Brain microvascular endothelial cell (primary cell): ENCODE measurements at regions not wholly inside any gene's neighbourhood (a gene's known extent, or its start where the extent isn't known, plus 50 kb on each side); places are given as distances from the start of the nearest gene placed in this dataset.
"Not testable (repeated sequence)": the region's sequence is repeated elsewhere in the genome, so short reads cannot be mapped to it uniquely, and the experiment has no call there.

Source experiments
- DNase-seq: peaks from one replicate; pipeline ENCODE4 v3.0.0-alpha.2; 2020
- H3K27ac ChIP-seq: fragments of 250-450 bp; sonication (Bioruptor Pico); 2 replicates; pipeline ENCODE4 v1.5.1; 2020; ENCODE audit warnings: mild to moderate bottlenecking, moderate library complexity
- H3K27me3 ChIP-seq: fragments of 250-450 bp; sonication (Bioruptor Pico); replicated peaks from 2 replicates; pipeline ENCODE4 v1.5.1; 2020; ENCODE audit warnings: mild to moderate bottlenecking
- H3K36me3 ChIP-seq: fragments of 250-450 bp; sonication (Bioruptor Pico); replicated peaks from 2 replicates; pipeline ENCODE4 v1.5.1; 2020; ENCODE audit warnings: mild to moderate bottlenecking
- H3K4me3 ChIP-seq: 2 replicates; pipeline ENCODE4 v1.5.1; 2011; ENCODE audit warnings: low read depth, mild to moderate bottlenecking, control low read depth, low read length, moderate library complexity
- in situ Hi-C: cut with HindIII; loops from 2 replicates; pipeline ENCODE4 v1.10.0; 2017; ENCODE audit warnings: low sequenced_read_pairs, low pct_ligation_motif_present
- TF ChIP-seq, protein P1 (sequence below): IDR thresholded peaks from 2 replicates; pipeline ENCODE4 v1.5.1; 2011; ENCODE audit warnings: low read depth, mild to moderate bottlenecking, moderate library complexity, low read length, control low read depth, inconsistent platforms; ENCODE audit errors: missing control alignments

- no peak overlapping the region for H3K27ac ChIP-seq
- in situ Hi-C loops: no loop called here
- no peak overlapping the region for H3K4me3 ChIP-seq
- no peaks in the 10 kb centered on the region for H3K27me3 ChIP-seq
- no peaks in the 10 kb centered on the region for H3K36me3 ChIP-seq
- TF ChIP-seq, protein P1, sequence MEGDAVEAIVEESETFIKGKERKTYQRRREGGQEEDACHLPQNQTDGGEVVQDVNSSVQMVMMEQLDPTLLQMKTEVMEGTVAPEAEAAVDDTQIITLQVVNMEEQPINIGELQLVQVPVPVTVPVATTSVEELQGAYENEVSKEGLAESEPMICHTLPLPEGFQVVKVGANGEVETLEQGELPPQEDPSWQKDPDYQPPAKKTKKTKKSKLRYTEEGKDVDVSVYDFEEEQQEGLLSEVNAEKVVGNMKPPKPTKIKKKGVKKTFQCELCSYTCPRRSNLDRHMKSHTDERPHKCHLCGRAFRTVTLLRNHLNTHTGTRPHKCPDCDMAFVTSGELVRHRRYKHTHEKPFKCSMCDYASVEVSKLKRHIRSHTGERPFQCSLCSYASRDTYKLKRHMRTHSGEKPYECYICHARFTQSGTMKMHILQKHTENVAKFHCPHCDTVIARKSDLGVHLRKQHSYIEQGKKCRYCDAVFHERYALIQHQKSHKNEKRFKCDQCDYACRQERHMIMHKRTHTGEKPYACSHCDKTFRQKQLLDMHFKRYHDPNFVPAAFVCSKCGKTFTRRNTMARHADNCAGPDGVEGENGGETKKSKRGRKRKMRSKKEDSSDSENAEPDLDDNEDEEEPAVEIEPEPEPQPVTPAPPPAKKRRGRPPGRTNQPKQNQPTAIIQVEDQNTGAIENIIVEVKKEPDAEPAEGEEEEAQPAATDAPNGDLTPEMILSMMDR: no peak
- no peak for DNase-seq
Observed at GRCh38 chr5:54793468-54794134, 191.8 kb downstream of the ESM1 start.

DNA sequence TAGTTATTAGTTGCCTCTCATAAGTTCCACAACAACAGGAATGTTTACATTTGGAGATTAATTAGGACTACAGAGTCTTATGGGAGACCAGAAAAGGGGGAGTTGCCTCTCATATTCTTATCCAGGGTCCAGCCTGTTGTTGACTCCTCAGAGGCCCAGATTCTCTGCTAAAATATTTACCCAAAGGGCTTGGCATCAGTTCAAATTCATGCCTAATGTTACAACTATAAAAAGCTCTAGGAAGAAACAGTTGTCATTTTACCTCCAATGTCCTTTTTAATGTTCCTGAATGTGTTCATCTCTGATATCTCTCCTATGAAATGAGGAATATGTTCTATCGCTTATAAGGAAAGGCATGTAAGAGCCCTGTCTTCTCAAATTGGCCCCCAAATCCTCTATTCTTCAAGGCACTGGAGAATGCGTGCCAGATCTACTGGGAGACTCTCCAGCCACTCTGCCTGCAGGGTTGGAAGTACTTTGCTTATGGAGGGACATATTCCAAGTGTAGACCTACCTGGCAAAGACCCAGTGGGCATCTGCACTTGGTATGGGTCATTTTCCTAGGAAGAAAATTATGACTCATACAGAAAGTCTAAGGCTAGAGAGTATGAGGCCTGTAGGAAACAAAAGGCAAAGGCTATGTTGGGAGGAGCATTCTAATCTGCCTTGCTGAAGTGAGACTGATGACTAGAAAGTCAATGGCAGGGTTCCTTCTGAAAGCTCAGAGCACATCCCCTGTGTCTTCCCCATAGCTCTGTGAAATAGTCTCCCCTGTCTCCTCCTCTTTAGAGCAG is 192.6 kb downstream of the ESM1 start:
- no peaks in the 10 kb centered on the region for H3K27me3 ChIP-seq
- in situ Hi-C loops: no loop called here
- no peak for DNase-seq
- TF ChIP-seq, protein P1: no peak
- no peaks in the 10 kb centered on the region for H3K36me3 ChIP-seq
- no peak overlapping the region for H3K4me3 ChIP-seq
- no peak overlapping the region for H3K27ac ChIP-seq

GRCh38 chr5:54787910-54788309 is 197.5 kb downstream of the ESM1 start:
- H3K4me3 ChIP-seq, in situ Hi-C loops, DNase-seq, H3K27ac ChIP-seq, H3K27me3 ChIP-seq, H3K36me3 ChIP-seq: not testable (repeated sequence)

DNA sequence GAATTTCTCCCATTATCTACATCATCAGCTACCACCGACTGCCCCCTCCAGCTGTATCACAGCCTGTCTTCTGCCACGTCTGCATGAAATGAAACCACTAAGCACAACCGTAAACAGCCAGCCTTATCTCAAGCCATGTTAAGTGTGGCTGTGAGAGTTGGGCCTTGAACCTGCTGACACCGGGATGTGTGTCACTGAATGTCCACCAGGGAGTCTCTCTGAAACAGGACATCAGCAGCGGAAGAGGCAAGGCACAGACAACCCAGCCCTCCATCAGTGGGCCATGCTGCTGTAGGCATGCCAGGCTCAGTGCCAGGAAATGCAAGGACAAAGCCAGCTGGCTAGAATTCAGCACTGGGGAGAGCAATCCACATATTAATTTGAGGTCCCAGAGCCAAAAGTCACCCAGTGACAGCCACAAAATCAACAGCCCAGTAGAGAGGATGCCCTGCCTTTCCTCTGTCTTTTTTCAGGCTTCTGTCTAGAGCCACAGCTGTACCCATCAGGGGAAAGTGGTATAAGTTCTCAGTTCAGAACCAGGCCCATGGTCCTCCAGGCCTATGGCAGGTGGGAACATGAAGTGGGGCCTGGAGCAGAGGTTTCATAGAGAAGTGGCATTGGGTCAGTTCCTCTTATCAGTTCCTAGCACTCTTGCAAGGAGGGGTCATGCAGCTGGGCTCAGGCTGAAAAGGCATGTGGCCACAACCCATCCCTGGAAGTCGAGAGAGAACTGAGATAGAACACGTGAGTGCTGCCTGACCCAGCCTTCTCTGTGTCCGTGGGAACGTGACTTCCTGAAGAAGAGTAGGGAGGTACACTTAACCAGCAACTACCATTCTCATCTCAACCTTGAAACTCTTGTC is 199.4 kb downstream of the ESM1 start:
- H3K27me3 ChIP-seq: no peaks in the 10 kb centered on the region
- in situ Hi-C loops: no loop called here
- no peak for DNase-seq
- no peak overlapping the region for H3K27ac ChIP-seq
- no peak overlapping the region for H3K4me3 ChIP-seq
- H3K36me3 ChIP-seq: no peaks in the 10 kb centered on the region
- TF ChIP-seq, protein P1: no peak

- in situ Hi-C loops: no loop called here
- Histone ChIP-seq H3K4me3 (no peak overlapping the region), H3K27ac (no peak overlapping the region), H3K36me3 (no peaks in the 10 kb centered on the region), H3K27me3 (no peaks in the 10 kb centered on the region)
- TF ChIP-seq, protein P1: no peak
- DNase-seq: no peak
Observed at GRCh38 chr5:54778783-54779182, 206.6 kb downstream of the ESM1 start.

DNA sequence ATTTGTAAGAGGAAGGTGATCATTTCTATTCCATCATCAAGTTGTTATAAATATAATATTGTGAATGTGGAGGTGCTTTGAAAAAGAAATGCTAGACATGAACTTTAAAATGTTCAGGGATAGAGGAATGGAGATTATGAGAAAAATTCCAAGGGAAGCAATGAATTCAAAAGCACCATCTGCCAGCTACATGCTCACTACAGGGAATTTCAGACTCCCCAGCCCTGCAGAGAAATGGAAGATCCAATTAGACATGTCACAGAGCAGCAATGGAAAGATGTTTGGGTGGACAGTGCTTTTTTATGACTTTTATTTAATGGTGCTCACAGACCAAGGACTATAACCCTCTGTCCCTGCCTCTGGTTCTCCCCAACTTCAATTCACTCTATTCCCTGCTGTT is 209.7 kb downstream of the ESM1 start:
- DNase-seq: no peak
- in situ Hi-C loops: no loop called here

More for the DNA sequence above, 209.7 kb downstream of the ESM1 start:
- no peak overlapping the region for H3K4me3 ChIP-seq
- H3K36me3 ChIP-seq: no peaks in the 10 kb centered on the region
- H3K27ac ChIP-seq: no peak overlapping the region
- no peaks in the 10 kb centered on the region for H3K27me3 ChIP-seq
- TF ChIP-seq, protein P1: no peak
